PC-9 (cell line): ENCODE measurements at regions not wholly inside any gene's neighbourhood (a gene's known extent, or its start where the extent isn't known, plus 50 kb on each side); places are given as distances from the start of the nearest gene placed in this dataset.

Experiments
- BruUV-seq: library from RNA; stranded (reverse); fragments of 400-500 nt; replicated peaks from 2 replicates; lab custom pipeline; 2021; lab: Mats Ljungman, UMichigan
- CTCF ChIA-PET: fragments of 300-600 bp; sonication (Branson Sonifier 250); formaldehyde crosslinking; loops from one replicate; lab custom pipeline; 2022; ENCODE audit warnings: antibody characterized with exemption; lab: Charles Lee
- POLR2A ChIA-PET: fragments of 300-600 bp; sonication (Branson Sonifier 250); formaldehyde crosslinking; loops from one replicate; lab custom pipeline; 2022; ENCODE audit warnings: antibody characterized with exemption; ENCODE audit not compliant: unreplicated experiment; lab: Charles Lee
- DNase-seq, 2 experiments: peaks; one replicate each; pipeline versions ENCODE4 v3.0.0 to v3.0.0-alpha.2; 2015 to 2022; ENCODE audit warnings: mixed read lengths in 1 of 2
- H2AFZ ChIP-seq: fragments of 200-600 bp; sonication (generic); 2 replicates; pipeline ENCODE4 v1.8.1; 2017; ENCODE audit warnings: antibody characterized with exemption
- H3F3A ChIP-seq: fragments of 200-600 bp; sonication (generic); 2 replicates; pipeline ENCODE4 v1.8.1; 2017; ENCODE audit warnings: antibody characterized with exemption, mild to moderate bottlenecking, low read depth; ENCODE audit not compliant: insufficient read depth
- H3K27ac ChIP-seq: fragments of 200-600 bp; sonication (generic); 2 replicates; pipeline ENCODE4 v1.6.1; 2016; ENCODE audit warnings: mixed run types
- H3K27me3 ChIP-seq: fragments of 200-600 bp; sonication (generic); 2 replicates; pipeline ENCODE4 v1.6.1; 2016; ENCODE audit warnings: low read depth, mixed run types; ENCODE audit not compliant: insufficient read depth
- H3K36me3 ChIP-seq: fragments of 200-600 bp; sonication (generic); 2 replicates; pipeline ENCODE4 v1.6.1; 2016; ENCODE audit warnings: low read depth, mixed run types
- H3K4me1 ChIP-seq: fragments of 200-600 bp; sonication (generic); replicated peaks from 2 replicates; pipeline ENCODE4 v1.6.1; 2016; ENCODE audit warnings: mixed run types; ENCODE audit not compliant: insufficient read depth
- H3K4me2 ChIP-seq: fragments of 200-600 bp; sonication (generic); 2 replicates; pipeline ENCODE4 v1.6.1; 2017; ENCODE audit warnings: mixed run types
- H3K4me3 ChIP-seq: fragments of 200-600 bp; sonication (generic); 2 replicates; pipeline ENCODE4 v1.6.1; 2016; ENCODE audit warnings: mixed run types
- H3K79me2 ChIP-seq: fragments of 200-600 bp; sonication (generic); 2 replicates; pipeline ENCODE4 v1.6.1; 2017; ENCODE audit warnings: low read depth, mixed run types
- H3K9me2 ChIP-seq: fragments of 200-600 bp; sonication (generic); 2 replicates; pipeline ENCODE4 v1.8.1; 2017; ENCODE audit warnings: mild to moderate bottlenecking; ENCODE audit not compliant: insufficient read depth
- H3K9me3 ChIP-seq: fragments of 200-600 bp; sonication (generic); 2 replicates; pipeline ENCODE4 v1.8.1; 2016; ENCODE audit warnings: low read depth; ENCODE audit not compliant: insufficient read depth
- H4K20me1 ChIP-seq: fragments of 200-600 bp; sonication (generic); 2 replicates; pipeline ENCODE4 v1.8.1; 2017; ENCODE audit not compliant: insufficient read depth
- EZH2 ChIP-seq: fragments of 200-600 bp; sonication (generic); IDR thresholded peaks from 2 replicates; pipeline ENCODE4 v1.8.0; 2017; ENCODE audit warnings: antibody characterized with exemption, low read depth
- intact Hi-C: fragments of 100-400 bp; cut with micrococcal nuclease; formaldehyde crosslinking; loops from one replicate; pipeline ENCODE4 v1.10.0; 2022; ENCODE audit not compliant: unreplicated experiment
- TF ChIP-seq, protein P1 (sequence below): fragments of 200-600 bp; sonication (generic); conservative IDR thresholded peaks from 2 replicates; pipeline ENCODE4 v1.6.1; 2017; ENCODE audit warnings: mixed run types, antibody characterized with exemption, mild to moderate bottlenecking, moderate library complexity

DNA sequence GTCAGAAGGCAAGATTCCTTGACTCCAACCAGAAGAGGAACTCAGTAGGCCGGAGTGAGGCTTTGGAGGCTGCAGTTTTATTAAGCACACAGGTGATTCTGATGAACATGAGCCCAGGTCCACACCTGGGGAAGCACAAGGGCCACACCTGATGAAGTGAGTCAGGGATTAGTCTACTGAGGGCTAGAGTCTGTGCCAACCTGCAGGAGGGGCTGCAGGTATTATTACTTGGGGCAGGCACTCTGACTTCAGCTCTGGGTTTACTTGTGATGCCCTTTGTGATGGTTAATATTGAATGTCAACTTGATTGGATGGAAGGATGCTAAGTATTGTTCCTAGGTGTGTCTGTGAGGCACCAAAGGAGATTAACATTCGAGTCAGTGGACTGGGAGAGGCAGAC lies 75.2 kb upstream of the ZCCHC2 start:
- H3K79me2 ChIP-seq = no peaks in the 10 kb centered on the region
- H3K9me3 ChIP-seq = no peaks in the 10 kb centered on the region
- H3K4me2 ChIP-seq = no peak overlapping the region
- CTCF ChIA-PET = no interaction called here
- no peak for DNase-seq
- no peak overlapping the region for H3K4me3 ChIP-seq
- intact Hi-C loops = no loop called here
- no peaks in the 10 kb centered on the region for H3K9me2 ChIP-seq
- no peaks in the 10 kb centered on the region for H4K20me1 ChIP-seq
- H3K27ac ChIP-seq = no peak overlapping the region
- no peaks in the 10 kb centered on the region for H3K36me3 ChIP-seq
- no TSS peak for BruUV-seq
- peaks cover 51% of the 10 kb centered on the region for H3K4me1 ChIP-seq
- no peaks in the 10 kb centered on the region for H3K27me3 ChIP-seq
- POLR2A ChIA-PET = no interaction called here
- H3F3A ChIP-seq = peaks cover 40% of the 10 kb centered on the region
- no peak overlapping the region for H2AFZ ChIP-seq
- TF ChIP-seq, protein P1, sequence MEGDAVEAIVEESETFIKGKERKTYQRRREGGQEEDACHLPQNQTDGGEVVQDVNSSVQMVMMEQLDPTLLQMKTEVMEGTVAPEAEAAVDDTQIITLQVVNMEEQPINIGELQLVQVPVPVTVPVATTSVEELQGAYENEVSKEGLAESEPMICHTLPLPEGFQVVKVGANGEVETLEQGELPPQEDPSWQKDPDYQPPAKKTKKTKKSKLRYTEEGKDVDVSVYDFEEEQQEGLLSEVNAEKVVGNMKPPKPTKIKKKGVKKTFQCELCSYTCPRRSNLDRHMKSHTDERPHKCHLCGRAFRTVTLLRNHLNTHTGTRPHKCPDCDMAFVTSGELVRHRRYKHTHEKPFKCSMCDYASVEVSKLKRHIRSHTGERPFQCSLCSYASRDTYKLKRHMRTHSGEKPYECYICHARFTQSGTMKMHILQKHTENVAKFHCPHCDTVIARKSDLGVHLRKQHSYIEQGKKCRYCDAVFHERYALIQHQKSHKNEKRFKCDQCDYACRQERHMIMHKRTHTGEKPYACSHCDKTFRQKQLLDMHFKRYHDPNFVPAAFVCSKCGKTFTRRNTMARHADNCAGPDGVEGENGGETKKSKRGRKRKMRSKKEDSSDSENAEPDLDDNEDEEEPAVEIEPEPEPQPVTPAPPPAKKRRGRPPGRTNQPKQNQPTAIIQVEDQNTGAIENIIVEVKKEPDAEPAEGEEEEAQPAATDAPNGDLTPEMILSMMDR = no peak
- no peak for TF ChIP-seq EZH2

DNA sequence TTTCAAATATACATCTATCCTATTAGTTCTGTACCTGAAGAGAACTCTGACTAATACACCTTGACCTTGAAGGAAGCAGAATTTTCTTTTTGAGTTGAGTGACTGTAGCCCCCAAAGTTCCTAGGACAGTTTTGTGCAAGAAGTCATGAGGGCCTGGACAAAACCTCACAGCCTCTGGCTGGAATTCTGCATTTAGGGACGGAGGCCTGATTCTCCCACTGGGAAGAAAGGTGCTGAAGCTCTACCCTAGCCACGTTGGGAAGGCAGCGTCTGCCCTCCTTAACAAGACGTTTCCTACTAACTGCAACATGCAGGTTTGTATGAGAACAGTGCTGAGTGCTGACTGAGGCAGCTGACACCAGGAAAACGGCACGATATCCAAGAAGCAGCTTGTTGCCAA lies 74.4 kb upstream of the ZCCHC2 start:
- Histone ChIP-seq H3K4me3 (no peak overlapping the region), H3K4me1 (peaks cover 59% of the 10 kb centered on the region), H2AFZ (no peak overlapping the region), H3K9me3 (no peaks in the 10 kb centered on the region), H3K9me2 (no peaks in the 10 kb centered on the region), H3K4me2 (no peak overlapping the region), H3K36me3 (no peaks in the 10 kb centered on the region), H3K27me3 (no peaks in the 10 kb centered on the region), H3F3A (peaks cover 42% of the 10 kb centered on the region), H4K20me1 (no peaks in the 10 kb centered on the region), H3K79me2 (no peaks in the 10 kb centered on the region), H3K27ac (no peak overlapping the region)
- ChIA-PET CTCF (no interaction called here), POLR2A (no interaction called here)
- intact Hi-C loops = no loop called here
- no peak for DNase-seq
- no TSS peak for BruUV-seq
- no peak for TF ChIP-seq EZH2
- TF ChIP-seq, protein P1 = no peak

DNA sequence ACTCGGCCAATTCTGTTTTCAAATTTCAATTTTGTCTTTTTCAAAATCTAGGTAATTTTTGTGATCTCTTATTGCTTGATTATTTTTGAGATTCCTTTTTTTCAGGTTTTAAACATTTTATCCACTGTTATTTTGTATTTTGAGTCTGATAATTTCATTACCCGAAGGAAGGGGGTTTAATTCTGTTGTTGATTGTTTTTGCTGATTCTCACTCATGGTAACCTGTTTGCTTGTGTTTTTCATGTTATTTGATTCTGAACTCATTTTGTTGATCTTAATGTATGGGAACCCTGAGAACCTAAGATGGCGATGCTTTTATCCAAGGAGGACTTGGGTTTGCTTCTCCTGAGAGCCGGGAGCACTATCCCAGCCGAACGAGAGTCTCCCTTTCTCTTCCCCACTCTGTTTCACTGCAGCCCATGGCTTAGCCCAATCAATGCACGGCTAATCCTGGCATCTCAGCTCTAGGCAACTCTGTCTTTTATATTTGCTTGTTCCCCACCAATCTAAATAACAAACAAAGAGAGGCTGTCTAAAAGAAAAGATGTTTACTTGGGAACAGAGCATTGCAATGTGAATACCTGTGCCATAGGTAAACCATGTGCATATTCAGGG lies 73.2 kb upstream of the ZCCHC2 start:
- H4K20me1 ChIP-seq = no peaks in the 10 kb centered on the region
- peak overlapping the region; percentile 92; the same call in 1 of the 2 replicates for H3K27ac ChIP-seq
- TF ChIP-seq, protein P1 = no peak
- no peak for TF ChIP-seq EZH2
- ChIA-PET CTCF (no interaction called here), POLR2A (no interaction called here)
- H3K27me3 ChIP-seq = no peaks in the 10 kb centered on the region
- H3K9me3 ChIP-seq = no peaks in the 10 kb centered on the region
- no peak overlapping the region for H2AFZ ChIP-seq
- peaks cover 60% of the 10 kb centered on the region for H3K4me1 ChIP-seq
- peak overlapping the region; percentile 70 for H3K4me2 ChIP-seq
- intact Hi-C loops = loop anchor here (1.0 to 2.0 kb wide), 2 partner anchors 24 to 73 kb away; partner anchors contain the start of gene ZCCHC2
- no peak for DNase-seq
- no peak overlapping the region for H3K4me3 ChIP-seq
- H3K79me2 ChIP-seq = no peaks in the 10 kb centered on the region
- no peaks in the 10 kb centered on the region for H3K36me3 ChIP-seq
- BruUV-seq = no TSS peak
- peaks cover 42% of the 10 kb centered on the region for H3F3A ChIP-seq
- no peaks in the 10 kb centered on the region for H3K9me2 ChIP-seq
